Tibial nerve (tissue), 4 donors: ENCODE measurements at regions not wholly inside any gene's neighbourhood (a gene's known extent, or its start where the extent isn't known, plus 50 kb on each side); places are given as distances from the start of the nearest gene placed in this dataset.

ENCODE experiments used
- CTCF ChIP-seq, 5 experiments: fragments of 200-600 bp in 3 of 5; fragments of 450-650 bp in 2 of 5; sonication (generic) in 3 of 5; IDR thresholded peaks; one replicate each; pipeline ENCODE4 v1.5.1; 2016 to 2019; ENCODE audit warnings: antibody characterized with exemption in 5 of 5, mild to moderate bottlenecking in 3 of 5, moderate library complexity in 2 of 5
- EP300 ChIP-seq, 2 donors: sonication (generic); formaldehyde crosslinking; IDR thresholded peaks; one replicate each; pipeline ENCODE4 v1.6.1; 2017; ENCODE audit warnings: antibody characterized with exemption in 2 of 2, mild to moderate bottlenecking in 1 of 2
- POLR2A ChIP-seq, 2 donors: fragments of 450-650 bp; IDR thresholded peaks; one replicate each; pipeline ENCODE4 v1.6.1; 2017; ENCODE audit warnings: antibody characterized with exemption in 2 of 2, mild to moderate bottlenecking in 2 of 2, moderate library complexity in 2 of 2

GRCh38 chr2:47696478-47696831 is 86.5 kb upstream of the MSH6 start:
- TF ChIP-seq POLR2A (IDR thresholded peaks at IDR 0.05) (no peak), EP300 (IDR thresholded peaks at IDR 0.05) (no peak), CTCF (IDR thresholded peaks at IDR 0.05) (no peak)
